ENCODE measurements at regions not wholly inside any gene's neighbourhood (a gene's known extent, or its start where the extent isn't known, plus 50 kb on each side); places are given as distances from the start of the nearest gene placed in this dataset.

GRCh38 chr9:18183974-18184373 is 290.0 kb upstream of the ADAMTSL1 start:
- Histone ChIP-seq H3K4me1 (ENCODE audit: control insufficient read depth, insufficient read depth, low read length) (peaks cover 24% of the 10 kb centered on the region), H3K27ac (ENCODE audit: low read length) (peak overlapping the region; percentile 89), H3K4me3 (ENCODE audit: low read length) (no peak overlapping the region), H3K27me3 (ENCODE audit: control insufficient read depth, insufficient read depth, low read length) (no peaks in the 10 kb centered on the region), H3K36me3 (ENCODE audit: control insufficient read depth, insufficient read depth, low read length) (no peaks in the 10 kb centered on the region), H3K9me3 (ENCODE audit: control insufficient read depth, low read depth, low read length) (no peaks in the 10 kb centered on the region)
- peak; percentile 79 to 91 for DNase-seq
- no CpG with 5 or more reads among the region's 3 CpGs for WGBS (ENCODE audit: insufficient coverage, low lambda C conversion rate)

DNA sequence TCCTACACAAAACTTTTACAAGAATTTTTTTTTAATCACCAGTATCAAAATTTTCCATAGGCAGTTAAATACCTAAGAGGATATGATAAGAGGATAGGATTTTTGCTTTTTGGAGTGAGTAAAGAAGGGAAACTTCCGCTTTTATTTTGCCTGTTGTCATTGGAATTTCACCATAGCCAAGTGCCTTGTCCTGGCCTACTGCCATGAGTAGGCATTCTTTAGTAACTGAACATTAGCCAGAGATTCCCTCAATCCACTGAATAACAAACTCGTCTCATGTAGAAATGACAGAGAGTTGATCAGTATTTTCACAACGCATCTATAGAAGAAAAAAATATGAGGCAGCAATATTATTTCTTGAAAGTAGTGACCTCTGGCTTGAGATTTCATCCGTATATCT is 289.6 kb upstream of the ADAMTSL1 start:
- Histone ChIP-seq H3K4me1 (ENCODE audit: control insufficient read depth, insufficient read depth, low read length) (peaks cover 24% of the 10 kb centered on the region), H3K27me3 (ENCODE audit: control insufficient read depth, insufficient read depth, low read length) (no peaks in the 10 kb centered on the region), H3K36me3 (ENCODE audit: control insufficient read depth, insufficient read depth, low read length) (no peaks in the 10 kb centered on the region), H3K27ac (ENCODE audit: low read length) (peak overlapping the region; percentile 81), H3K4me3 (ENCODE audit: low read length) (no peak overlapping the region), H3K9me3 (ENCODE audit: control insufficient read depth, low read depth, low read length) (no peaks in the 10 kb centered on the region)
- 89% methylated on average over 3 of the region's 4 CpGs for WGBS (ENCODE audit: insufficient coverage, low lambda C conversion rate)
- no peak for DNase-seq

- Histone ChIP-seq H3K4me3 (ENCODE audit: low read length) (no peak overlapping the region), H3K9me3 (ENCODE audit: control insufficient read depth, low read depth, low read length) (no peaks in the 10 kb centered on the region), H3K27ac (ENCODE audit: low read length) (peak overlapping the region; percentile 81), H3K27me3 (ENCODE audit: control insufficient read depth, insufficient read depth, low read length) (no peaks in the 10 kb centered on the region), H3K36me3 (ENCODE audit: control insufficient read depth, insufficient read depth, low read length) (no peaks in the 10 kb centered on the region), H3K4me1 (ENCODE audit: control insufficient read depth, insufficient read depth, low read length) (peaks cover 24% of the 10 kb centered on the region)
- DNase-seq = peak; percentile 39 to 76
- WGBS (ENCODE audit: insufficient coverage, low lambda C conversion rate) = no CpG with 5 or more reads among the region's 2 CpGs
These were observed 288.8 kb upstream of the ADAMTSL1 start for GRCh38 chr9:18185196-18185595.

- Histone ChIP-seq H3K27me3 (ENCODE audit: control insufficient read depth, insufficient read depth, low read length) (no peaks in the 10 kb centered on the region), H3K27ac (ENCODE audit: low read length) (no peak overlapping the region), H3K36me3 (ENCODE audit: control insufficient read depth, insufficient read depth, low read length) (no peaks in the 10 kb centered on the region), H3K9me3 (ENCODE audit: control insufficient read depth, low read depth, low read length) (no peaks in the 10 kb centered on the region), H3K4me3 (ENCODE audit: low read length) (no peak overlapping the region), H3K4me1 (ENCODE audit: control insufficient read depth, insufficient read depth, low read length) (peaks cover 10% of the 10 kb centered on the region)
- 72% methylated on average over 3 of the region's 4 CpGs for WGBS (ENCODE audit: insufficient coverage, low lambda C conversion rate)
- DNase-seq = no peak
These were observed 285.0 kb upstream of the ADAMTSL1 start for GRCh38 chr9:18188971-18189370.

- WGBS (ENCODE audit: insufficient coverage, low lambda C conversion rate) = no CpG with 5 or more reads among the region's 3 CpGs
- peaks cover 2% of the 10 kb centered on the region for H3K4me1 ChIP-seq (ENCODE audit: control insufficient read depth, insufficient read depth, low read length)
These were observed 283.9 kb upstream of the ADAMTSL1 start for GRCh38 chr9:18189871-18190670.

DNA sequence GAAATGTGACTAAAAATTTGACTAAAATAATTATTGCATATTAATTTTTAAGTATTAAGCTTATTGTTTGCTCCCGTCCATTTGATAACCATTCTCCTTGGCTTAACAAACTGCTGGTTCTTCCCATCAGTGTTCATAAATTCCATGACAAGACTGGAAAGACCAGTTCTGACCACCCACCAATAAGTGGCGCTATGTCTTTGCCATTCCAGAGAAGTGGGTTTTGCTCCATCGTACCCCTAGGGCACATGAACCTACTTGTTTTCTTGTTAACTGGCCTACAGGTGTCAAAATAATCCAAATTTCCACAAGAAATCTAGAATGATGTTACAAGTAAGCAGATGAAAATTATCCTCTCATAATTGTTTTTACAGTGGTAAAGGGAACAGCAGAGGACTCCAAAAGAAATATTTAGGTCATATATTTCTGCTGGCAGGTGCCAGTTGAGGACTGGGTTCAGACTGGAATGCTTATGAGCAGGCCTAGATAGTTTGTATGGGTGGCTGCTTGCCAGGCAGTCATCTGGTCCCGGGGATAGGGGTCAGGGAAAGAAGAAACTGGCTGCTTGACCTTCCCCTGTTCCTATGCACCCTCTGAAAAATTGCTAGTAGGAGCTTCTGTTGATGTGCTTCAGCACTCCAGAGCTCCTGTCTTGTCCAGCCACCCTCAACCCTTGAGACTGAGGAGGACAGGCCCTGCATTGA is 283.1 kb upstream of the ADAMTSL1 start:
- H3K27me3 ChIP-seq (ENCODE audit: control insufficient read depth, insufficient read depth, low read length) = no peaks in the 10 kb centered on the region
- no CpG with 5 or more reads among the region's 4 CpGs for WGBS (ENCODE audit: insufficient coverage, low lambda C conversion rate)
- no peaks in the 10 kb centered on the region for H3K4me1 ChIP-seq (ENCODE audit: control insufficient read depth, insufficient read depth, low read length)
- no peaks in the 10 kb centered on the region for H3K36me3 ChIP-seq (ENCODE audit: control insufficient read depth, insufficient read depth, low read length)
- H3K4me3 ChIP-seq (ENCODE audit: low read length) = no peak overlapping the region
- DNase-seq = no peak
- H3K27ac ChIP-seq (ENCODE audit: low read length) = no peak overlapping the region
- no peaks in the 10 kb centered on the region for H3K9me3 ChIP-seq (ENCODE audit: control insufficient read depth, low read depth, low read length)

More at GRCh38 chr9:18189871-18190670, 283.9 kb upstream of the ADAMTSL1 start:
- no peak for DNase-seq
- no peak overlapping the region for H3K27ac ChIP-seq (ENCODE audit: low read length)
- H3K4me3 ChIP-seq (ENCODE audit: low read length) = no peak overlapping the region
- no peaks in the 10 kb centered on the region for H3K9me3 ChIP-seq (ENCODE audit: control insufficient read depth, low read depth, low read length)
- no peaks in the 10 kb centered on the region for H3K27me3 ChIP-seq (ENCODE audit: control insufficient read depth, insufficient read depth, low read length)
- no peaks in the 10 kb centered on the region for H3K36me3 ChIP-seq (ENCODE audit: control insufficient read depth, insufficient read depth, low read length)

- DNase-seq = no peak
These were observed 279.6 kb upstream of the ADAMTSL1 start for GRCh38 chr9:18194316-18194715.

GRCh38 chr9:18195223-18195622 is 278.7 kb upstream of the ADAMTSL1 start:
- no CpG with 5 or more reads among the region's 3 CpGs for WGBS (ENCODE audit: insufficient coverage, low lambda C conversion rate)
- no peaks in the 10 kb centered on the region for H3K4me1 ChIP-seq (ENCODE audit: control insufficient read depth, insufficient read depth, low read length)
- H3K4me3 ChIP-seq (ENCODE audit: low read length) = no peak overlapping the region
- H3K27me3 ChIP-seq (ENCODE audit: control insufficient read depth, insufficient read depth, low read length) = no peaks in the 10 kb centered on the region
- no peak overlapping the region for H3K27ac ChIP-seq (ENCODE audit: low read length)
- no peaks in the 10 kb centered on the region for H3K36me3 ChIP-seq (ENCODE audit: control insufficient read depth, insufficient read depth, low read length)
- no peaks in the 10 kb centered on the region for H3K9me3 ChIP-seq (ENCODE audit: control insufficient read depth, low read depth, low read length)
- no peak for DNase-seq

More at GRCh38 chr9:18194316-18194715, 279.6 kb upstream of the ADAMTSL1 start:
- no CpG with 5 or more reads among the region's 3 CpGs for WGBS (ENCODE audit: insufficient coverage, low lambda C conversion rate)
- no peaks in the 10 kb centered on the region for H3K36me3 ChIP-seq (ENCODE audit: control insufficient read depth, insufficient read depth, low read length)
- H3K9me3 ChIP-seq (ENCODE audit: control insufficient read depth, low read depth, low read length) = no peaks in the 10 kb centered on the region
- H3K27me3 ChIP-seq (ENCODE audit: control insufficient read depth, insufficient read depth, low read length) = no peaks in the 10 kb centered on the region
- H3K4me1 ChIP-seq (ENCODE audit: control insufficient read depth, insufficient read depth, low read length) = no peaks in the 10 kb centered on the region
- H3K4me3 ChIP-seq (ENCODE audit: low read length) = no peak overlapping the region
- no peak overlapping the region for H3K27ac ChIP-seq (ENCODE audit: low read length)

- DNase-seq = peak in 1 of 2 donors; percentile 26
- Histone ChIP-seq H3K36me3 (ENCODE audit: control insufficient read depth, insufficient read depth, low read length) (no peaks in the 10 kb centered on the region), H3K9me3 (ENCODE audit: control insufficient read depth, low read depth, low read length) (no peaks in the 10 kb centered on the region), H3K27me3 (ENCODE audit: control insufficient read depth, insufficient read depth, low read length) (no peaks in the 10 kb centered on the region), H3K27ac (ENCODE audit: low read length) (no peak overlapping the region), H3K4me1 (ENCODE audit: control insufficient read depth, insufficient read depth, low read length) (no peaks in the 10 kb centered on the region), H3K4me3 (ENCODE audit: low read length) (no peak overlapping the region)
- WGBS (ENCODE audit: insufficient coverage, low lambda C conversion rate) = no CpG with 5 or more reads among the region's 4 CpGs
These were observed 271.0 kb upstream of the ADAMTSL1 start for GRCh38 chr9:18202924-18203323.

- H3K4me1 ChIP-seq (ENCODE audit: control insufficient read depth, insufficient read depth, low read length) = peaks cover 7% of the 10 kb centered on the region
- DNase-seq = no peak
- H3K9me3 ChIP-seq (ENCODE audit: control insufficient read depth, low read depth, low read length) = no peaks in the 10 kb centered on the region
- 90% methylated on average over 1 of the region's 3 CpGs for WGBS (ENCODE audit: insufficient coverage, low lambda C conversion rate)
- no peak overlapping the region for H3K4me3 ChIP-seq (ENCODE audit: low read length)
- no peaks in the 10 kb centered on the region for H3K27me3 ChIP-seq (ENCODE audit: control insufficient read depth, insufficient read depth, low read length)
- H3K36me3 ChIP-seq (ENCODE audit: control insufficient read depth, insufficient read depth, low read length) = no peaks in the 10 kb centered on the region
- H3K27ac ChIP-seq (ENCODE audit: low read length) = no peak overlapping the region
These were observed 266.2 kb upstream of the ADAMTSL1 start for GRCh38 chr9:18207735-18208134.

Measured in large intestine (tissue), 3 donors.